ENCODE measurements at regions not wholly inside any gene's neighbourhood (a gene's known extent, or its start where the extent isn't known, plus 50 kb on each side); places are given as distances from the start of the nearest gene placed in this dataset.

DNA sequence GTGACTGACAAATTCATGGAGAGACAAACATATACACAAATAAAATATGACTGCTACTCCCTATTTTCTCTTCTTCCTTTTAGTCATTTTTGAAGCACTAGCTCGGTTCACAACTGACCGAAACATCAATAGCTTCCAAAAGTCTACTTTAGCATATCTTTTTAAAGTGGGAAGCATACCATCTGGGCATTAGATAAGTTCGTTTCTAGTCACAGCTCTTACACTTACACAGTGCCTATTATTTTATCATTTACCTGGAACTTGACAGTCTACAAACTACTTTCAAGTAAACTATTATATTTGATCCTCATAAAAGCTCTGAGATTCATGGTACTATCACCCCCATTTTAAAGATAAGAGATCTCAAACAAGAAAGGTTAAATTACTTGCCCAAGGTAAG, 458.5 kb downstream of the LMO7 start:
- DNase-seq (ENCODE audit: low read depth in 1 of 2, low spot score in 1 of 2) = no peak
- H3K4me3 ChIP-seq (replicated peaks; ENCODE audit: insufficient read depth, low read length) = no peak overlapping the region
- H3K27me3 ChIP-seq (ENCODE audit: insufficient read depth, poor library complexity, severe bottlenecking) = no peaks in the 10 kb centered on the region
- H3K27ac ChIP-seq (replicated peaks) = no peak overlapping the region
- TF ChIP-seq, protein P1, sequence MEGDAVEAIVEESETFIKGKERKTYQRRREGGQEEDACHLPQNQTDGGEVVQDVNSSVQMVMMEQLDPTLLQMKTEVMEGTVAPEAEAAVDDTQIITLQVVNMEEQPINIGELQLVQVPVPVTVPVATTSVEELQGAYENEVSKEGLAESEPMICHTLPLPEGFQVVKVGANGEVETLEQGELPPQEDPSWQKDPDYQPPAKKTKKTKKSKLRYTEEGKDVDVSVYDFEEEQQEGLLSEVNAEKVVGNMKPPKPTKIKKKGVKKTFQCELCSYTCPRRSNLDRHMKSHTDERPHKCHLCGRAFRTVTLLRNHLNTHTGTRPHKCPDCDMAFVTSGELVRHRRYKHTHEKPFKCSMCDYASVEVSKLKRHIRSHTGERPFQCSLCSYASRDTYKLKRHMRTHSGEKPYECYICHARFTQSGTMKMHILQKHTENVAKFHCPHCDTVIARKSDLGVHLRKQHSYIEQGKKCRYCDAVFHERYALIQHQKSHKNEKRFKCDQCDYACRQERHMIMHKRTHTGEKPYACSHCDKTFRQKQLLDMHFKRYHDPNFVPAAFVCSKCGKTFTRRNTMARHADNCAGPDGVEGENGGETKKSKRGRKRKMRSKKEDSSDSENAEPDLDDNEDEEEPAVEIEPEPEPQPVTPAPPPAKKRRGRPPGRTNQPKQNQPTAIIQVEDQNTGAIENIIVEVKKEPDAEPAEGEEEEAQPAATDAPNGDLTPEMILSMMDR (IDR thresholded peaks at IDR 0.05; ENCODE audit: insufficient read depth, low read length) = no peak
- TF ChIP-seq SPI1 (IDR thresholded peaks at IDR 0.05; ENCODE audit: borderline replicate concordance, low read depth) (no peak), GABPA (IDR thresholded peaks at IDR 0.05; ENCODE audit: low read depth) (no peak), POLR2AphosphoS5 (IDR thresholded peaks at IDR 0.05; ENCODE audit: low read depth) (no peak)
- TF ChIP-seq, protein P2, sequence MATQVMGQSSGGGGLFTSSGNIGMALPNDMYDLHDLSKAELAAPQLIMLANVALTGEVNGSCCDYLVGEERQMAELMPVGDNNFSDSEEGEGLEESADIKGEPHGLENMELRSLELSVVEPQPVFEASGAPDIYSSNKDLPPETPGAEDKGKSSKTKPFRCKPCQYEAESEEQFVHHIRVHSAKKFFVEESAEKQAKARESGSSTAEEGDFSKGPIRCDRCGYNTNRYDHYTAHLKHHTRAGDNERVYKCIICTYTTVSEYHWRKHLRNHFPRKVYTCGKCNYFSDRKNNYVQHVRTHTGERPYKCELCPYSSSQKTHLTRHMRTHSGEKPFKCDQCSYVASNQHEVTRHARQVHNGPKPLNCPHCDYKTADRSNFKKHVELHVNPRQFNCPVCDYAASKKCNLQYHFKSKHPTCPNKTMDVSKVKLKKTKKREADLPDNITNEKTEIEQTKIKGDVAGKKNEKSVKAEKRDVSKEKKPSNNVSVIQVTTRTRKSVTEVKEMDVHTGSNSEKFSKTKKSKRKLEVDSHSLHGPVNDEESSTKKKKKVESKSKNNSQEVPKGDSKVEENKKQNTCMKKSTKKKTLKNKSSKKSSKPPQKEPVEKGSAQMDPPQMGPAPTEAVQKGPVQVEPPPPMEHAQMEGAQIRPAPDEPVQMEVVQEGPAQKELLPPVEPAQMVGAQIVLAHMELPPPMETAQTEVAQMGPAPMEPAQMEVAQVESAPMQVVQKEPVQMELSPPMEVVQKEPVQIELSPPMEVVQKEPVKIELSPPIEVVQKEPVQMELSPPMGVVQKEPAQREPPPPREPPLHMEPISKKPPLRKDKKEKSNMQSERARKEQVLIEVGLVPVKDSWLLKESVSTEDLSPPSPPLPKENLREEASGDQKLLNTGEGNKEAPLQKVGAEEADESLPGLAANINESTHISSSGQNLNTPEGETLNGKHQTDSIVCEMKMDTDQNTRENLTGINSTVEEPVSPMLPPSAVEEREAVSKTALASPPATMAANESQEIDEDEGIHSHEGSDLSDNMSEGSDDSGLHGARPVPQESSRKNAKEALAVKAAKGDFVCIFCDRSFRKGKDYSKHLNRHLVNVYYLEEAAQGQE (IDR thresholded peaks at IDR 0.05; ENCODE audit: insufficient replicate concordance, low read depth) = no peak

DNA sequence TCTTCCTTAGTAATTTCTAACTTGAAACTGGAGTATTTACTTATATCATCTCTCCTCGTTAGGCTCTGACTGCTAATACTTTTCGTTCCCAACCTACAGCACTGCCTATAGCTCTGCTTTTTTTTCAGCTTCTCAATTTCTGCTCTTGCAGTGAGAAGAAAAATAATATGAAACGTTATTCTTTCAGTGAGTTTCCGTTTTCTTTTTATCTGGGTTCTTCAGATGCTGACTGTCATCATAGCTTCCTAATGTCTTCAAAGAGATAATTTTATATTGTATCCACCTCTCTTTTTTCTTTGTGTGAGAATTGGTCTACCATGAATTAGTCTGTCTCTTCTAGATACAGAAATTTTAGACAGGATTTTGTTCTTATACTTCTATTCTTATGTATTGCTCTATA, 454.9 kb downstream of the LMO7 start:
- no peak overlapping the region for H3K27ac ChIP-seq (replicated peaks)
- DNase-seq (ENCODE audit: low read depth in 1 of 2, low spot score in 1 of 2) = no peak
- H3K27me3 ChIP-seq (ENCODE audit: insufficient read depth, poor library complexity, severe bottlenecking) = no peaks in the 10 kb centered on the region
- no peak overlapping the region for H3K4me3 ChIP-seq (replicated peaks; ENCODE audit: insufficient read depth, low read length)
- TF ChIP-seq, protein P1 (IDR thresholded peaks at IDR 0.05; ENCODE audit: insufficient read depth, low read length) = no peak
- TF ChIP-seq POLR2AphosphoS5 (IDR thresholded peaks at IDR 0.05; ENCODE audit: low read depth) (no peak), GABPA (IDR thresholded peaks at IDR 0.05; ENCODE audit: low read depth) (no peak), SPI1 (IDR thresholded peaks at IDR 0.05; ENCODE audit: borderline replicate concordance, low read depth) (no peak)
- TF ChIP-seq, protein P2 (IDR thresholded peaks at IDR 0.05; ENCODE audit: insufficient replicate concordance, low read depth) = no peak

DNA sequence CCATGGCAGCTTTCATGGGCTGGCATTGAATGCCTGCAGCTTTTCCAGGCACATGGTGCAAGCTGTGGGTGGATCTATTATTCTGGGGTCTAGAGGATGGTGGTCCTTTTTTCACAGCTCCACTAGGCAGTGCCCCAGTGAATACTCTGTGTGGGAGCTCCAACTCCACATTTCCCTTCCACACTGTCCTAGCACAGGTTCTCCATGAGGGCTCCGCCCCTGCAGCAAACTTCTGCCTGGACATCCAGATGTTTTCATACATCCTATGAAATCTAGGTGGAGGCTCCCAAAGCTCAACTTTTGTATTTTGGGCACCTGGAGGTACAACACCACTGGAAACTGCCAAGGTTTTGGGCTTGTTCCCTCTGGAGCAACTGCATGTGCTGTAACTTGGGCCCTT, 450.6 kb downstream of the LMO7 start:
- no peak overlapping the region for H3K4me3 ChIP-seq (replicated peaks; ENCODE audit: insufficient read depth, low read length)
- H3K27ac ChIP-seq (replicated peaks) = no peak overlapping the region
- DNase-seq (ENCODE audit: low read depth in 1 of 2, low spot score in 1 of 2) = no peak
- TF ChIP-seq, protein P1 (IDR thresholded peaks at IDR 0.05; ENCODE audit: insufficient read depth, low read length) = no peak
- TF ChIP-seq, protein P2 (IDR thresholded peaks at IDR 0.05; ENCODE audit: insufficient replicate concordance, low read depth) = no peak
- TF ChIP-seq GABPA (IDR thresholded peaks at IDR 0.05; ENCODE audit: low read depth) (no peak), POLR2AphosphoS5 (IDR thresholded peaks at IDR 0.05; ENCODE audit: low read depth) (no peak), SPI1 (IDR thresholded peaks at IDR 0.05; ENCODE audit: borderline replicate concordance, low read depth) (no peak)
- H3K27me3 ChIP-seq (ENCODE audit: insufficient read depth, poor library complexity, severe bottlenecking) = no peaks in the 10 kb centered on the region
